GM19025 (cell line): ENCODE measurements at regions not wholly inside any gene's neighbourhood (a gene's known extent, or its start where the extent isn't known, plus 50 kb on each side); places are given as distances from the start of the nearest gene placed in this dataset.
"Not testable (repeated sequence)": the region's sequence is repeated elsewhere in the genome, so short reads cannot be mapped to it uniquely, and the experiment has no call there.

Source experiments
- ATAC-seq: cut with Tn5 transposase; IDR thresholded peaks from one replicate; pipeline ENCODE4 v1.9.1; 2021; ENCODE audit warnings: mild to moderate bottlenecking, low read depth, moderate library complexity; ENCODE audit not compliant: unreplicated experiment

GRCh38 chr2:12543076-12543977 lies 173.4 kb upstream of the TRIB2 start:
- no peak for ATAC-seq

DNA sequence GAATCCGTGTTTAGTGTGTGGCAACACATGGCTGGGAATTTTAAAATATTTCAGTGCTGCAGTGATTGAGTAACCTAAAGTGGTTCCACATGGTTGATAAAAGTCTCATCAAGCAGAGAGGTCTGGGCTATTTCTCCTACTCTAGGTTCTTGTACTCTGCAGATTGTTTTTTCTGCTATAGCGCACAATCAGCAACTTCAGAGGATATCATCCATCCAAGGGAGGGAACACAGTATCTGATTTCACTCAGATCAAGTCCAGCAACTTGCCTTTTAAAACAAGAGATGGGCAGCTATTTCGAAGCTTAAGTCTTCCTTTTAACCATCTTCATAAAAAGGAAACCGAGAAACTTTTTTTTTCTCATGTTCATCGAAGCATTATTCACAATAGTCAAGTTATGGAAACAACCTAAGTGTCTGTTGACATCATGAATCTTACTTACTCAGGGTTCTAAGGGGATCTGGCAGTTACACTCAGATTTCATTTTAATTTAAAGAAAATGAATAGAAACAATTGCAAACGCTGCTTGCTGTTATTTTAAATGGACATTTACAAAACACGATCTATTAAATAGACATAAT lies 172.7 kb upstream of the TRIB2 start:
- ATAC-seq: no peak

- no peak for ATAC-seq
Observed at GRCh38 chr2:12547566-12548170, 169.1 kb upstream of the TRIB2 start.

GRCh38 chr2:12548906-12549305 lies 167.8 kb upstream of the TRIB2 start:
- ATAC-seq: no peak

GRCh38 chr2:12549641-12550040 lies 167.1 kb upstream of the TRIB2 start:
- ATAC-seq: no peak

GRCh38 chr2:12552092-12552491 lies 164.6 kb upstream of the TRIB2 start:
- no peak for ATAC-seq

GRCh38 chr2:12554224-12555011 lies 162.3 kb upstream of the TRIB2 start:
- ATAC-seq: no peak

DNA sequence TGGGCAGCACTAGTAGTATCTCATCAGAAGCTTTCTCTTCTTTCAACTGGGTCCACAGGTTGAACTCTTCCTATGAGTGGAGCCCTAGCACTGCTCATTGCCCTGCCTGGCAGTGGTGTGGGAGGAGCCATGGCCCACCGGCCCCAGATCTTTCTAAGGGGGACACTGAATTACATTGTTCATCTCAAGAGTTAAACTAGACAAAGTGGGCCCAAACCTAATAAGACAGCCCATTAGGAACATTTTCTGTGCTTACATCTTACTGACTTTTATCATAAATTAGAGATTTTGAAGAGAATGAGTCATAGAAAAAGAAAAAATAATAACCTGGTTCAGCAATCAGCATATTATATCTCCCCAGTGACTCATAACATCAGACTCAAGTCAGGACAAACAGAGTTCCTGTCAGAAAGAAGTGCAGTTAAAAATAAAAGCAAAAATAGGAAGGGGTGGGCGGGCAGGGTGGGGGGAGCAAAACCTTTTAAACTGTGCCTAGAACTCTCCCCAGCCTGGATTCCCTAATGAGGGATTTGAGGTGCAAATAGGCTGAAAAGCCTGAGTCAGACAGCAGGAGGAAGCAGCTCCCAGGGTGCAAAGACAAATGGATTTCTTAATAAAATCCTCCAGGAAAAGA lies 161.6 kb upstream of the TRIB2 start:
- no peak for ATAC-seq

GRCh38 chr2:12556762-12557161 lies 160.0 kb upstream of the TRIB2 start:
- ATAC-seq: no peak

DNA sequence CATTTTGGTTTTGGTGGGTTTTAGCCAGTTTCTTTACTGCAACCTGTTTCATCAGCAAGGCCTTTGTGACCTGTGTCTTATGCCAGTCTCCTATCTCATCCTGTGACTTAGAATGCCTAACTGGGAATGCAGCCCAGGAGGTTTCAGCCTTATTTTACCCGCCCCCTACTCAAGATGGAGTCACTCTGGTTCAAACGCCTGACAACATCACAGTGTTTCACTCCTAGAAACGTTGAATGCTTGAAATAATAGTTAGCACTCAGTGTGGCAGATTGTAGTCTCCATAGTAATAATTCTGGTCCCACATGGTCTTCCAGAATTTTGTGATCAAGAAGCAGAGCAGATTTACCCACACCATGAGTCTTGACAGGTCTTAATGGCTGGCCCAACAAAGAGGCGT lies 159.0 kb upstream of the TRIB2 start:
- ATAC-seq: no peak

- ATAC-seq: no peak
Observed at GRCh38 chr2:12558519-12558918, 158.2 kb upstream of the TRIB2 start.

GRCh38 chr2:12560618-12561017 lies 156.1 kb upstream of the TRIB2 start:
- ATAC-seq: no peak

DNA sequence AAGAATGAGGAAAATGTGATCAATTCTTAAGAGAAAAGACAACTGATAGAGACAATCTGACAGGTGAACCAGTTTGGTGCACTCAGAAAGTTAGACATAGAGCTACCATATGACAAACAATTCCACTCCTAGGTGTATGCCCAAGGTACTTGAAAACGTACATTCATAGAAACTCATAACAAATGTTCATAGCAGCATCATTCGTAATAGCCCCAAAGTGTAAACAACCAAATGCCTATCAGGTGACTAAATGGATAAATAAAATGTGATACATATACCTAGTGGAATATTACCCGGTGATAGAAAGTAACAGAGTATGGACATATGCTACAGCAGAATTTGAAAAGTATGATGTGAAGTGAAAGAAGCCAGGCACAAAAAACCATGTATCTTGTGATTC lies 149.3 kb upstream of the TRIB2 start:
- no peak for ATAC-seq

- ATAC-seq: not testable (repeated sequence)
Observed at GRCh38 chr2:12569510-12569909, 147.2 kb upstream of the TRIB2 start.

- not testable (repeated sequence) for ATAC-seq
Observed at GRCh38 chr2:12569929-12570328, 146.8 kb upstream of the TRIB2 start.

DNA sequence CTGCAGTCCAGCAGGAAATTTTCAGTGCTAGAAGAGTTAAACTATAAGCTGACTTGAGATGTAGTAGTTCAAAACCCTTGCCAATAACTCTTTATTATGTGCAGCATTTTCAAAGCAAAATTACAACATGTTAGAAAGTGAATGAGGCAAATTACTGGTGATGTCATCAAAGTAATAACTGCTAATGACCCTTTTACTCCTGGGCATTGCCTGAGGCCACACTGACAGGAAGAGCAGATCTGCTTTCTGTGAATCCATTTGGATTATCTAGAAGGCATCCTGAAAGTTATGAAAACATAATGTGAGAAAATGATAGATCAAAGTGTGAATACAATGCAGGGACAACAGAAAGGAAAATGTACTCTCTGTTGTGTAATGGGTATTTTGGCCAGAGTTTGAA lies 139.6 kb upstream of the TRIB2 start:
- no peak for ATAC-seq

- ATAC-seq: no peak
Observed at GRCh38 chr2:12577567-12578253, 139.0 kb upstream of the TRIB2 start.

DNA sequence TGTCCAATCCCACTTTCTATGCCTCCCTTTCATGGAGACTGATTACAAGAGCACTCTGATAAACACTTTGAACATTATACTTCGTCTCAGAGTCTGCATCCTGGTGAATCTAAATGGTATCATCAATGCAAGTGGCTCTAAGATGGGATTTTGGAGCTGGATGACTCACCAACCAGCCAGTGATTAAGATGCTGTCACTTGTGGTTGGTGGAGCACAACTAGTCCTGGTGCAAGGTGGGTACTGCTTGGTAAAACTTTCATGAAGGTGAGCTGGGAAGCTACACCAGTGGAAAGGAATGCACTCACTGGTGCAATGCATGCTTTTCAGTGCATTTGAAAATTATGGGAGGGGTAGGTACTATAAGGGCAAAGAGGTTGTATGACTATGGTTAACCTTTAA lies 137.7 kb upstream of the TRIB2 start:
- ATAC-seq: no peak

- no peak for ATAC-seq
Observed at GRCh38 chr2:12584338-12584737, 132.4 kb upstream of the TRIB2 start.

- ATAC-seq: no peak
Observed at GRCh38 chr2:12585784-12586183, 131.0 kb upstream of the TRIB2 start.
